ENCODE measurements at regions not wholly inside any gene's neighbourhood (a gene's known extent, or its start where the extent isn't known, plus 50 kb on each side); places are given as distances from the start of the nearest gene placed in this dataset.

DNA sequence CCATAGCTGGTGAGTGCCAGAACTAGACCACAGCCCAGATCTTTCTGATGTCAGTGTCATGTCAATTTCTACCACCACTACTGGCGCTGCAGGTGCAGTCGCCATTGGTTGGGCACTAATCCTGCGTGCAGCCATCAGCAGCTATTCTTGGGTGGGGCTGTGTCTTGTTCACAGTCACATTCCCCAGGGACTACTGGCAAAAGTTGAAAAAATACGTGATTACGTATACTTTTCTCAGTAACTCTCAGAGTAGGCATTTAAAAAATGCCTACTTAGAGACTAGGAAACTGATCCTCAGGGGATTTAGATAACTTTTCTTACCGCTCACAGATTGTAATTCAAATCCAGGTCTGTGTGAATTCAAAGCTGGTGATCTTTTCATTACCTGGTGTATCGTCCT lies 127.7 kb downstream of the ADAMTS15 start:
- H3K27me3 ChIP-seq = no peaks in the 10 kb centered on the region
- ATAC-seq = no peak
- intact Hi-C loops (cut with DNase I) = no loop called here
- TF ChIP-seq, protein P1, sequence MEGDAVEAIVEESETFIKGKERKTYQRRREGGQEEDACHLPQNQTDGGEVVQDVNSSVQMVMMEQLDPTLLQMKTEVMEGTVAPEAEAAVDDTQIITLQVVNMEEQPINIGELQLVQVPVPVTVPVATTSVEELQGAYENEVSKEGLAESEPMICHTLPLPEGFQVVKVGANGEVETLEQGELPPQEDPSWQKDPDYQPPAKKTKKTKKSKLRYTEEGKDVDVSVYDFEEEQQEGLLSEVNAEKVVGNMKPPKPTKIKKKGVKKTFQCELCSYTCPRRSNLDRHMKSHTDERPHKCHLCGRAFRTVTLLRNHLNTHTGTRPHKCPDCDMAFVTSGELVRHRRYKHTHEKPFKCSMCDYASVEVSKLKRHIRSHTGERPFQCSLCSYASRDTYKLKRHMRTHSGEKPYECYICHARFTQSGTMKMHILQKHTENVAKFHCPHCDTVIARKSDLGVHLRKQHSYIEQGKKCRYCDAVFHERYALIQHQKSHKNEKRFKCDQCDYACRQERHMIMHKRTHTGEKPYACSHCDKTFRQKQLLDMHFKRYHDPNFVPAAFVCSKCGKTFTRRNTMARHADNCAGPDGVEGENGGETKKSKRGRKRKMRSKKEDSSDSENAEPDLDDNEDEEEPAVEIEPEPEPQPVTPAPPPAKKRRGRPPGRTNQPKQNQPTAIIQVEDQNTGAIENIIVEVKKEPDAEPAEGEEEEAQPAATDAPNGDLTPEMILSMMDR (IDR thresholded peaks at IDR 0.05) = no peak
- H3K36me3 ChIP-seq = no peaks in the 10 kb centered on the region
- no peak overlapping the region for H3K4me3 ChIP-seq
- no peak for DNase-seq
- no peak overlapping the region for H3K27ac ChIP-seq
- 88 to 92% methylated on average over 7 of the region's 7 CpGs for WGBS, 2 donors
- H3K9me3 ChIP-seq = no peaks in the 10 kb centered on the region
- peaks cover 3 to 23% (median 15%) of the 10 kb centered on the region in 9 donors for H3K4me1 ChIP-seq

DNA sequence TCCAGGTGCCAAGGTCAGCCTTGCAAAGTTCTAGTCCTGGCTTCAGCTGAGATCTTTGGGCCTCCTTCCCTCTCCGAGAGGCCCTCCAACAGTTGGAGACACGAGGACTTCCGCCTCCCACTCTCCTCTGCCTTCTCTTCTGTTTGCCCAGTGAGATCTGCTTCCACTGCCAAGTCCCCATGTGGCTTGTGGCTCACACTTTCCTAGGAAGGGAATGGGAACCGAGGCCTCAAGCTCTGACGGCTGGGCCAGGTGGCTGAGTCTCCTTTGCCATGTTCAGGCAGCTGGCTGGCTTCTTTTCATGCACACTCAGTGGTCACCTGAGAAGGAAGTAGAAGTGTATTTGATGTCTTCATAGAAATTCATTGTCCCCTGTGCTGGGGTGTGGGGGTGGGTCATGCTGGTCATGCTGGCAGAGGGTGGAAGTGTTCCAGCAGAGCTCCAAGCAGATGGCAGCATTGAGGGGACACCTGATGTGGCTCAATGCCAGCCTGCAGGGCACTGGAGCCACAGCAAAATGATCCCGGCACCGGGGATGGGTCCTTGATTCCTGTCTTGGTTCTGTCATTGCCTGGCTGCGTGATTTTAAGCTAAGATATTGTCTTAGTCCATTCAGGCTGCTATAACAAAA lies 130.4 kb downstream of the ADAMTS15 start:
- Histone ChIP-seq H3K4me3 (no peak overlapping the region), H3K27ac (no peak overlapping the region), H3K9me3 (no peaks in the 10 kb centered on the region), H3K4me1 (peaks cover 3 to 33% (median 20%) of the 10 kb centered on the region in 9 donors), H3K36me3 (no peaks in the 10 kb centered on the region), H3K27me3 (no peaks in the 10 kb centered on the region)
- intact Hi-C loops (cut with DNase I) = no loop called here
- TF ChIP-seq, protein P1 (IDR thresholded peaks at IDR 0.05) = no peak
- no peak for ATAC-seq
- WGBS, 2 donors = 82 to 88% methylated on average over 8 of the region's 8 CpGs
- no peak for DNase-seq

DNA sequence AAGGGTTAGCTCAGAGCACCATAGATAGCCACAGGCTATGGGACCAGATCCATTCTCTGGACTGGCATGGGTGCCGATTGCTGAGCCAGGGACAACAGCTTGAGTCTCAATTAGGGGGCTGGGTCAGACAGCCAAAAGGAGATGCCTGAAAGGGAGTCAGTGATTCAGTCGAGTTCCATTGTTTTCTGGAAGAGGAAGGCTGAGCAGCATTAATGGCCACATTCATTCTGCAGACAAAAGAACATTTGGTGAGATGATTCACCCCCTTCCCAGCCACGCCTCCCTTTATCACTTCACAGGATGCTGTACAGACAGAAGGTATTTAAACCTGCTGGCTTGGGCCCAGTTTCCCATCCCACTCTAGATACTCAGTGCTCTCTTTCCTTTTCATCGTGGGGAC lies 131.9 kb downstream of the ADAMTS15 start:
- Histone ChIP-seq H3K4me1 (peaks cover 3 to 33% (median 20%) of the 10 kb centered on the region in 9 donors), H3K36me3 (no peaks in the 10 kb centered on the region), H3K27me3 (no peaks in the 10 kb centered on the region), H3K9me3 (no peaks in the 10 kb centered on the region), H3K4me3 (no peak overlapping the region), H3K27ac (peak overlapping the region in 9 of 10 donors; percentile 22 to 72 (median 60))
- ATAC-seq (peak in 7 of 8 donors; percentile 19 to 78 (median 66)), DNase-seq (no peak)
- intact Hi-C loops (cut with DNase I) = loop anchor here in 1 of 10 donors (2.0 kb wide), 1 partner anchor 58 kb away; no protein-coding TSS in a partner anchor
- TF ChIP-seq, protein P1 (IDR thresholded peaks at IDR 0.05) = no peak
- WGBS, 2 donors = 33 to 38% methylated on average over 4 of the region's 4 CpGs

DNA sequence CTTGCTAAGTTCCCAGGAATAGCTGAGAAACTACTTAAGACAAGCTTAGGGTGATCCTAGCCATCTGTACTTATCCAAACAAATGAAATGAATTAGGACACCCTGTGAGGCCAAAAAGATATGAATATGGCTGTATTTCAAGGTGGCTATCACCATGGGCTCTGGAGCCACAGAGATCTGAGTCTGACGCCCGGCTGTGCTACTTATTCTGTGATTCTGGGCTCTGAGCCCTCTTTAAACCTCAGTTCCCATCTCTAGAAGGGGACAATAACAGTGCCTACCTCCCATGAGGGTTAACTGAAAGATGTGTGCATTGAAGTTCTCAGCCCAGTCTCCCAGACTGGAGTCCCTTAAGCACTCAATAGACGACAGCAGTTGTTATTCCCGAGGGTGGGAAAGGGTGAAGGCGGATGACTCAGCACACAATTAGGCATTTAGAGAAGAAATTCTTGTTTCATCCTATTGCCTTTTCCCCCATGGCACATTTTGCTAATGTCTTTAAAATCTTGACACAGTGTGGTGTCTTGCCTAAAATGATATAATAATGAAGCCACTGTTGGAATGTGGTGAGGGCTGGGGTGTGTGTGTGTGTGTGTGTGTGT lies 132.5 kb downstream of the ADAMTS15 start:
- ATAC-seq (peak; percentile 49 to 76 (median 58)), DNase-seq (no peak)
- intact Hi-C loops (cut with DNase I) = loop anchor here in 1 of 10 donors (2.0 kb wide), 1 partner anchor 58 kb away; no protein-coding TSS in a partner anchor
- peak overlapping the region in 8 of 10 donors; percentile 33 to 72 (median 60) for H3K27ac ChIP-seq
- TF ChIP-seq, protein P1 (IDR thresholded peaks at IDR 0.05) = no peak
- 51 to 61% methylated on average over 5 of the region's 5 CpGs for WGBS, 2 donors
- no peaks in the 10 kb centered on the region for H3K27me3 ChIP-seq
- H3K4me3 ChIP-seq = no peak overlapping the region
- no peaks in the 10 kb centered on the region for H3K36me3 ChIP-seq
- H3K9me3 ChIP-seq = no peaks in the 10 kb centered on the region
- peaks cover 3 to 33% (median 20%) of the 10 kb centered on the region in 9 donors for H3K4me1 ChIP-seq

Data from heart right ventricle (tissue), 16 donors.